ENCODE measurements at regions not wholly inside any gene's neighbourhood (a gene's known extent, or its start where the extent isn't known, plus 50 kb on each side); places are given as distances from the start of the nearest gene placed in this dataset.
"Not testable (repeated sequence)": the region's sequence is repeated elsewhere in the genome, so short reads cannot be mapped to it uniquely, and the experiment has no call there.

DNA sequence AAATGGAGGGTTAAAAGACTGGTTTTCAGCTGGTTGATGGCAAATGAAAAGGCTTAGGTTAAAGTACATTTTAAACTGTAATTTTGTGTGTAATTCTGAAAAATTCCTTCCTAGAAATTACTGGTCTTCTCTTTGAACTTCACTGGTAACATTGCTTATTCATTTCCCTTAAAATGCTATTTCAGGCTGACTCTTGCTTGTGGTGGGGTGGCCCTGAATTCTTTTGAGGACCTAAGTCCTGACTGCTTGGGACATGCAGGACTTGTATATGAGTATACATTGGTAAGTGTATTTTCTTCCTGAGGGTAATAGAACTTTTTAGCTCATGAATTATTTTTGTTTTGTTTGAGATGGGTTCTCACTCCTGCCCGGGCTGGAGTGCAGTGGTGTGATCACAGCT lies 63.0 kb upstream of the ERV3-1 start:
- not testable (repeated sequence) for TF ChIP-seq CTCF (IDR thresholded peaks at IDR 0.05; ENCODE audit: control extremely low read depth in 1 of 3, insufficient read depth in 1 of 3, low read depth in 1 of 3, low read length in 3 of 3); EZH2 (IDR thresholded peaks at IDR 0.05; ENCODE audit: low read depth, low read length, severe bottlenecking); CHD1 (IDR thresholded peaks at IDR 0.05; ENCODE audit: low read depth, low read length); YY1 (IDR thresholded peaks at IDR 0.05; ENCODE audit: low read depth, low read length); POLR2A (IDR thresholded peaks at IDR 0.05; ENCODE audit: control extremely low read depth in 1 of 2, low read depth in 2 of 2, low read length in 2 of 2); CBX5 (IDR thresholded peaks at IDR 0.05; ENCODE audit: low read depth, low read length); KDM1A (IDR thresholded peaks at IDR 0.05; ENCODE audit: borderline replicate concordance, low read length)
